ENCODE measurements at regions not wholly inside any gene's neighbourhood (a gene's known extent, or its start where the extent isn't known, plus 50 kb on each side); places are given as distances from the start of the nearest gene placed in this dataset.
"Not testable (repeated sequence)": the region's sequence is repeated elsewhere in the genome, so short reads cannot be mapped to it uniquely, and the experiment has no call there.

- DNase-seq (ENCODE audit: low read depth), result no peak
Observed at GRCh38 chr12:90593596-90594295, 361.2 kb downstream of the CCER1 start.

DNA sequence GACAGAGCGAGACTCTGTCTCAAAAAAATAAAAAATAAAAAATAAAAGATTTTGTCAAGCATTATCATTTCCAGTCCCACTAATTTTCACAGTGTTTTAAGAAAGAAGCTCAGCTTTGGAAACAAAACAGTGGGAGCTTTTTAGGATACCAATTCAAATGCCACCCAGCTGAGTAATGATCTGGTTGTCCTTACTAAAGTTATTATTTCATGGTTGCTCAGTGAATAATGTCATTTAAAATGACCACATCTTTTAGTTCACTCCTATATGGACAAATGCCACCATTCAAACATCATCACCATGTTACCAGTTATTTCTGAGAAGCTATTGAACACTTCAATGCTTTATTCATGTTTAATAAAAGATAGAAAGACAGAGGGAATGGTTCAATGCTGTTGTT is 365.0 kb downstream of the CCER1 start:
- no peak for DNase-seq (ENCODE audit: low read depth)

DNA sequence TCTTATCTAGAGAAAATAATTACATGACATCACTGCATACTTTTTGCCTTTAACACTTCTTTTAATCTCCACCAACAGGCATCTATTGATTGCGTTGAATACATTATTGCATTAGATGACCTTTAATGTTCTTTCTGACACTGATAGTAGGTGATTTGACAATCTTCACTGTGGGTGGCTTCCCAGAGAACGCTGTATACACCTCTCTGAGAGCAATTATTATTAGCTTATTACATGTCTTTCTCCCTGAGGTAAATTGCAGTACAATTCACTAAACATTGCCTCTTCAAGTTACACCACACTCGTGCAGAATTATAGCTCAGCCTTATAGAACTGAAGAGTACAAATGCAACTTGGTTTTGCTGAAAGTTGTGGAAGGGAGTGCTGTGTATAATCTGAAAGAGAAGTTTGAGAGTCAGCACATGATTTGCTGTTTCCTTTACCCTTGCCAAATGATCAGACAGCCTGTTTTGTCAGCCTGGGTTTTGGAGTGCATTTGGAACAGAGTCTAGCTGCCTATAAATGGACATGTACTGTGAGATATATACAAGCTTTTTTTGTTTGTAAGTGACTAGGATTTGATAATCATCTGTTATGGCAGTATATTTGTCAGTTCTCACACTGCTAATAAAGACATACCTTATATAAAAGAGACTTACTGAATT is 369.2 kb downstream of the CCER1 start:
- DNase-seq (ENCODE audit: low read depth), result no peak

DNA sequence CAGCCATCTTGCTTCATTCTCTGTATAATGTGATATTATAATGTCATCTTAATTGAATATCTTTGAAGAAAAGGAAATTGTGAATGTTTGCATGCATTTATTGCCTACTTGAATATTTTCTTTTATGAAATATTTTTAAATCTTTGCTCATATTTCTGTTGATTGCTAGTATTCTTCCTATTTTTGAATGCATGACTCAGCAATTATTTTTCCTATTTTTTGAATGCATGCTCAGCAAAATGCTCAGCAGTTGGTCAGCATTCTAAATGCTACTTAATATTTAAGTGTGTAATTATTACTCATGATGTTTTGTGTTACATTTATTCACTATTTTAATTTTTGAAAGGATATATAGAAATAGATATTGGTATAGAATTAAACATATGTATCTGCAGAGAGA is 378.3 kb downstream of the CCER1 start:
- no peak for DNase-seq (ENCODE audit: low read depth)

GRCh38 chr12:90575995-90576394 is 379.0 kb downstream of the CCER1 start:
- no peak for DNase-seq (ENCODE audit: low read depth)

- DNase-seq (ENCODE audit: low read depth), result no peak
Observed at GRCh38 chr12:90574676-90575075, 380.3 kb downstream of the CCER1 start.

DNA sequence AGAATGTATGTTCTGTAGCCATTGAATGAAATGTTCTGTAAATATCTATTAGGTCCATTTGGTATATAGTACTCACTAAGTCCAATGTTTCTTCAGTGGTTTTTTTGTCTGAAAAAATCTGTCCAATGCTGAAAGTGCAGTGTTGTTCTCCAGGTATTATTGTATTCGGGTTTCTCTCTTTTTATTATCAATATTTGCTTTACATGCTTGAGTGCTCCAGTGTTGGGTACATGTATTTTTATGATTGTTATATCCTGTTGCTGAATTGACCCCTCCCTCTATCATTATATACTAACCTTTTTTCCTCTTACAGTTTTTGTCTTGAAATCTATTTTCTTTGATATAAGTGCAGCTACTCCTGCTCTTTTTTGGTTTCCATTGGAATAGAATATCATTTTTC is 382.2 kb downstream of the CCER1 start:
- no peak for DNase-seq (ENCODE audit: low read depth)

GRCh38 chr12:90569685-90570084 is 385.3 kb downstream of the CCER1 start:
- no peak for DNase-seq (ENCODE audit: low read depth)

GRCh38 chr12:90562671-90563070 is 392.3 kb downstream of the CCER1 start:
- no peak for DNase-seq (ENCODE audit: low read depth)

DNA sequence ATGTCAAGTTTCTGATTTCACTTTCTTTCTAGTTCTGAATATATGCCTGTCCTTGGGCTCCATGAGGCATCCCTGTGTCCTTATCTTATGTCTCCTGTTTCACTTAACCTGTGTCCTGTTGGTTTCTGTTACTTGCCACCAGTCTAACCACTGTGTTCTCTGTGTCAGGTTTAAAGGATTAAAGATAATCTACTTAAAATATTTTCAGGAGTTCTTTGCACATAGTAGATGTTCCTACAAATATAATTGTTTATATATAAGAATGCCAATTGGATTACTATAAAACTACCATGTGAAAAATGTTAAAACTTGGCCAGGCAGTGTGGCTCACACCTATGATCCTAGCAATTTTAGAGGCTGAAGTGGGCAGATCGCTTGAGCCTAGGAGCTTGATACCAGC is 406.4 kb downstream of the CCER1 start:
- no peak for DNase-seq (ENCODE audit: low read depth)

GRCh38 chr12:90546511-90546910 is 408.5 kb downstream of the CCER1 start:
- DNase-seq (ENCODE audit: low read depth), result no peak

GRCh38 chr12:90543841-90544240 is 411.1 kb downstream of the CCER1 start:
- DNase-seq (ENCODE audit: low read depth), result no peak

DNA sequence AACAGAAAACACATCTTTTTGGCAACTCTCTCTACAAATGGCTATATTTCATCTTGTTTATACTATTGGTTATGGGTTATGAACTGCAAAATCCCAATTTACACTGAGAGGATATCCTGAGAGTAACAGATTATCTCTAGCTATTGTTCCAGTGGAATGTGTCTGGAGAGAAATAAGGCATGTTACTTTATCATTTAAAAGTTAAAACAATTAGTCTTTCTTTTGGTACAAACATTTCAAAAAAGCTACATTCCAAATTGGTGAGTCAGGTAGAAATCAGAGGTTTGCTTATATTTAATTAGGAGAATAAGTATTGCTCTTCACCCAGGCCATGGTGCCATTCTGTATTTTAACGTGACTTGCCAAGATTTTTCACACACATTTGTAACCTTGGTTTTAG is 411.6 kb downstream of the CCER1 start:
- no peak for DNase-seq (ENCODE audit: low read depth)

DNA sequence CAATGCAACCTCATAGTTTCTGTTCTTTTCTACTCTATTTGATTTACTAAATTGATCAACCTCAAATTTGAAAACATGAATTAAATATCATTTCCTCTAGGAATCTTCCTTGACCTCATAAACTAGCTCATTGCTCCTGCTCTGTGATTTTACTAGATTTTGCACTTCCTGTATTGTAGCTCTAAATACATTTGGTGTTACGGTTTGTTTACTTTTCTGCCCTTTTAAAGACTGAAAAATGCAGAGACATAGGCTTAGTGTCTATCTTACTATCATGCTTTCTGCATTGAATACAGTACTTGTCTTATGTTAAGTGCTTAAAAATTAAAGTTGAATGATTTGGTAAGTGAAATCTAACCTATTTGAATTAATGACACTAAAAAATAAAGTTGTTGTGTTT is 412.1 kb downstream of the CCER1 start:
- DNase-seq (ENCODE audit: low read depth), result not testable (repeated sequence)

- DNase-seq (ENCODE audit: low read depth), result not testable (repeated sequence)
Observed at GRCh38 chr12:90533828-90534227, 421.1 kb downstream of the CCER1 start.

- DNase-seq (ENCODE audit: low read depth), result no peak
Observed at GRCh38 chr12:90520002-90520734, 434.8 kb downstream of the CCER1 start.

GRCh38 chr12:90519285-90519684 is 435.7 kb downstream of the CCER1 start:
- DNase-seq (ENCODE audit: low read depth), result no peak

- peak; percentile 40 for DNase-seq (ENCODE audit: low read depth)
Observed at GRCh38 chr12:90515199-90516175, 439.5 kb downstream of the CCER1 start.

DNA sequence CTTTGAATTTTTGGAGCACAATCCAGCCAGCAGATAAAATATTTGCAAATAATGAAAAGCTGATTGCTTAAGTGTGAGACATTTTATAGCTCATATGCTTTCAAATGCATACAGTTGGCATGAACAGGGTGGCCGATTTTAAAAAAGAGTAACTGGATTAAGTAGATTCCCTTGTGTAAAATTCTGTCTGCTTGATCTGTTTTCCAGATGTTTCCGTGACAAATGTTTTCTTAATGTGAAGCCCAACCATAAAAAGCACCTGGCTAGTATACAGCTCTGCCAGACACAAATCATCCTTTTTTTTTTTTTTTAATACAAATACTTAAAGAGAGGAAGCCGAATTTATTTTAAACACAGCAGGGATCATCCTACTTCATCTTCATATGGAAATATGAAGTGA is 440.7 kb downstream of the CCER1 start:
- no peak for DNase-seq (ENCODE audit: low read depth)

DNA sequence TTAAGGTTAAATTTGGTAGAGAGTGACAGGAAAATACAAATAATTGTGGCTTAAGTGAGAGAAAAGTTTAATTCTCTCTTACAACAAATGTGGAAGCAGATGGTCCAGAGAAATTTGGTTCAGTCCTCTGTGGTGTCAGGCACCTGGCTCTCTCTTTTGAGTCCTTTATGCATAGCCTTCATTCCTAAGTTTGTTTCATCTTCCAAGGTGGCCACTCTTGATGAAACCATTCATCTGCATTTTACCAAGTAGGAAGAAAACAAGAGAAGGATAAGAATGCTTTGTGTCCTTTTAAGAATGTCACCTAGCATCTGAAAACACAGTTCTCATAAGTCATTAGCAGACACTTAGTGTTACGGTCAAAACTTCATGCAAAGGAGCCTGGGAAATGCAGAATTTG is 442.5 kb downstream of the CCER1 start:
- no peak for DNase-seq (ENCODE audit: low read depth)

- DNase-seq (ENCODE audit: low read depth), result peak; percentile 4
Observed at GRCh38 chr12:90510948-90511347, 444.0 kb downstream of the CCER1 start.

DNA sequence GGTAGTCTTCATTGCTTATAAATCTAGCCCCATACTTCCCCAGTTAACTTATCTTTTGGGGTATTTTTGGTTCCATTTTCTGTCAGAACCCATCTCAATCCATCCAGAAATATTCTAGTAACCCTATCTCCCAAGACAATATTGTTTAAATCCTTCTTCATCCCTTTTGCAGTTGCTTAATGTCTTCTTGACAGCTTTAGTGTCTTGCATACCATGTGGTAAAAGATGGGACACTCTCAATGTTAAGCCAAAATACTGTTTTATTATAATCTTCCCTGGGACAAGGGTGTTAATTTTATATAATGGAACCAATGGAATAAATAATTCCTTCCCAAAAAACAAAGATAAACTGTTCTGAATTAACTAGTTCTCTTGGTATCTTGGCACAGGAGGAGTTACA is 450.2 kb downstream of the CCER1 start:
- DNase-seq (ENCODE audit: low read depth), result no peak

Data from EH (cell line).